K562 (cell line): ENCODE measurements at regions not wholly inside any gene's neighbourhood (a gene's known extent, or its start where the extent isn't known, plus 50 kb on each side); places are given as distances from the start of the nearest gene placed in this dataset.
"Not testable (repeated sequence)": the region's sequence is repeated elsewhere in the genome, so short reads cannot be mapped to it uniquely, and the experiment has no call there.

Experiments used
- ATAC-seq: fragments of 200-7000 bp; cut with Tn5 transposase; 3 replicates; pipeline ENCODE4 v1.9.1; 2020; ENCODE audit warnings: moderate library complexity
- BruUV-seq: library from RNA; stranded (reverse); fragments of 400-500 nt; replicated peaks from 2 replicates; lab custom pipeline; 2021; lab: Mats Ljungman, UMichigan
- CTCF ChIA-PET: fragments of 300-600 bp; formaldehyde crosslinking; extraction: SDS; loops from one replicate; lab custom pipeline; 2021; ENCODE audit warnings: low intra/inter-chr PET ratio; lab: Yijun Ruan, JAX
- POLR2A ChIA-PET: fragments of 300-600, 350-650 bp; sonication (Branson Sonifier 250); formaldehyde crosslinking; extraction: SDS; loops from one replicate; lab custom pipeline; 2021; ENCODE audit warnings: antibody characterized with exemption, inconsistent platforms; lab: Yijun Ruan, JAX
- DNase-seq, 4 experiments: peaks; one replicate each; pipeline versions ENCODE4 v3.0.0 to v3.0.0-alpha.2; 2011 to 2018; ENCODE audit warnings: low spot score in 3 of 4, mixed read lengths in 3 of 4; ENCODE audit errors: extremely low read depth in 1 of 4
- FAIRE-seq: peaks from 2 replicates; lab custom pipeline; 2011; peaks lifted over from hg19 to GRCh38; lab: Jason Lieb, UNC
- H2AFZ ChIP-seq: 2 replicates; pipeline ENCODE4 v1.6.0; 2011; ENCODE audit warnings: low read depth, low read length, control low read depth, inconsistent platforms
- H3K27ac ChIP-seq: fragments of 200-600 bp; 3 replicates; pipeline ENCODE4 v1.8.0; 2011; ENCODE audit warnings: low read depth, mild to moderate bottlenecking, control low read depth, inconsistent platforms, low read length, moderate library complexity, mixed read lengths; ENCODE audit errors: extremely low read depth
- H3K27me3 ChIP-seq, 2 experiments: fragments of 300-600 bp in 1 of 2; 2 replicates in 1 of 2; 3 replicates in 1 of 2; pipeline versions ENCODE4 v1.6.0 to v1.8.0; 2011; ENCODE audit warnings: inconsistent platforms in 2 of 2, low read length in 2 of 2, mild to moderate bottlenecking in 1 of 2, mixed read lengths in 1 of 2, moderate library complexity in 1 of 2; ENCODE audit not compliant: control insufficient read depth in 2 of 2, insufficient read depth in 2 of 2
- H3K36me3 ChIP-seq: fragments of 300-600 bp; 3 replicates; pipeline ENCODE4 v1.8.0; 2011; ENCODE audit warnings: mild to moderate bottlenecking, low read length, inconsistent platforms; ENCODE audit not compliant: control insufficient read depth, insufficient read depth
- H3K4me1 ChIP-seq, 2 experiments: fragments of 200-600 bp in 1 of 2; replicated peaks in 1 of 2; 2 replicates in 1 of 2; 3 replicates in 1 of 2; pipeline versions ENCODE4 v1.5.1 to v1.8.0; 2011; ENCODE audit warnings: inconsistent platforms in 2 of 2, low read length in 2 of 2, mild to moderate bottlenecking in 1 of 2, mixed read lengths in 1 of 2, moderate library complexity in 1 of 2; ENCODE audit not compliant: control insufficient read depth in 2 of 2, insufficient read depth in 2 of 2
- H3K4me2 ChIP-seq: 2 replicates; pipeline ENCODE4 v1.6.1; 2011; ENCODE audit warnings: low read length, control low read depth, inconsistent platforms, mixed read lengths; ENCODE audit not compliant: insufficient read depth
- H3K4me3 ChIP-seq: fragments of 200-600 bp; sonication (generic), shearing (Covaris generic); 2 replicates; pipeline ENCODE4 v1.5.1; 2016; ENCODE audit warnings: control low read depth, inconsistent platforms
- H3K79me2 ChIP-seq: fragments of 200-600 bp; 3 replicates; pipeline ENCODE4 v1.8.0; 2011; ENCODE audit warnings: low read length, inconsistent platforms; ENCODE audit not compliant: control insufficient read depth, insufficient read depth
- H3K9ac ChIP-seq, 2 experiments: 2 replicates each; pipeline versions ENCODE4 v1.6.0 to v1.6.1; 2011; ENCODE audit warnings: low read depth in 2 of 2, low read length in 2 of 2, control low read depth in 1 of 2, inconsistent platforms in 1 of 2, mild to moderate bottlenecking in 1 of 2, mixed read lengths in 1 of 2; ENCODE audit not compliant: insufficient read depth in 1 of 2
- H3K9me1 ChIP-seq: one replicate; pipeline ENCODE4 v1.6.0; 2011; ENCODE audit warnings: inconsistent platforms, mild to moderate bottlenecking, low read length, moderate library complexity; ENCODE audit not compliant: control insufficient read depth, insufficient read depth
- H3K9me3 ChIP-seq: replicated peaks from 2 replicates; pipeline ENCODE4 v1.5.1; 2011; ENCODE audit warnings: low read depth, low read length, inconsistent platforms; ENCODE audit not compliant: control insufficient read depth, insufficient read depth
- H4K20me1 ChIP-seq: replicated peaks from 2 replicates; pipeline ENCODE4 v1.6.1; 2011; ENCODE audit warnings: low read length, inconsistent platforms, mixed read lengths; ENCODE audit not compliant: control insufficient read depth, insufficient read depth
- ATF7 ChIP-seq: fragments of 450-650 bp; IDR thresholded peaks from 2 replicates; pipeline ENCODE4 v1.7.1; 2014; ENCODE audit warnings: mild to moderate bottlenecking, moderate library complexity
- CBFA2T3 ChIP-seq: fragments of 450-650 bp; IDR thresholded peaks from 2 replicates; pipeline ENCODE4 v1.6.1; 2017
- CTBP1 ChIP-seq: fragments of 450-650 bp; IDR thresholded peaks from 2 replicates; pipeline ENCODE4 v1.6.1; 2016; ENCODE audit warnings: borderline replicate concordance
- DMBX1 ChIP-seq: fragments of 250-450 bp; sonication (Bioruptor Pico); IDR thresholded peaks from 2 replicates; pipeline ENCODE4 v1.8.0; 2022; ENCODE audit warnings: inconsistent platforms, mild to moderate bottlenecking, moderate library complexity, borderline replicate concordance
- DPF2 ChIP-seq: fragments of 450-650 bp; IDR thresholded peaks from 2 replicates; pipeline ENCODE4 v1.6.1; 2016
- HDAC1 ChIP-seq, 2 experiments: fragments of 450-650 bp; IDR thresholded peaks; 2 replicates each; pipeline ENCODE4 v1.6.1; 2016 to 2017; ENCODE audit warnings: inconsistent platforms in 1 of 2, mild to moderate bottlenecking in 1 of 2, moderate library complexity in 1 of 2
- HDAC2 ChIP-seq: fragments of 450-650 bp; IDR thresholded peaks from 2 replicates; pipeline ENCODE4 v1.6.1; 2016; ENCODE audit warnings: mild to moderate bottlenecking
- KLF16 ChIP-seq: IDR thresholded peaks from 2 replicates; pipeline ENCODE4 v1.6.1; 2016; ENCODE audit warnings: antibody characterized with exemption
- MYNN ChIP-seq, 2 experiments: sonication (generic); formaldehyde crosslinking in 1 of 2; IDR thresholded peaks; 2 replicates each; pipeline versions ENCODE4 v1.5.0 to v1.6.1; 2016 to 2020; ENCODE audit warnings: antibody characterized with exemption in 1 of 2, missing genetic modification reagents in 1 of 2
- NFIC ChIP-seq: fragments of 450-650 bp; IDR thresholded peaks from 2 replicates; pipeline ENCODE4 v1.6.1; 2017; ENCODE audit warnings: mild to moderate bottlenecking, inconsistent platforms
- NRF1 ChIP-seq, 2 experiments: fragments of 450-650 bp; IDR thresholded peaks in 1 of 2; conservative IDR thresholded peaks in 1 of 2; 2 replicates each; pipeline ENCODE4 v1.6.1; 2014; ENCODE audit warnings: mild to moderate bottlenecking in 2 of 2
- PBX2 ChIP-seq, 2 experiments: IDR thresholded peaks in 1 of 2; conservative IDR thresholded peaks in 1 of 2; 2 replicates each; pipeline ENCODE4 v1.6.1; 2016; ENCODE audit warnings: low read depth in 2 of 2, mild to moderate bottlenecking in 1 of 2, missing compliant biosample characterization in 1 of 2, missing genetic modification characterization in 1 of 2, moderate library complexity in 1 of 2
- SMAD4 ChIP-seq: fragments of 250-450 bp; sonication (Bioruptor Pico); conservative IDR thresholded peaks from 2 replicates; pipeline ENCODE4 v1.8.0; 2021; ENCODE audit warnings: inconsistent platforms, mild to moderate bottlenecking, moderate library complexity
- SMARCE1 ChIP-seq: fragments of 450-650 bp; IDR thresholded peaks from 2 replicates; pipeline ENCODE4 v1.7.1; 2016; ENCODE audit warnings: mild to moderate bottlenecking
- SOX6 ChIP-seq: fragments of 450-650 bp; IDR thresholded peaks from 2 replicates; pipeline ENCODE4 v1.6.1; 2014; ENCODE audit warnings: mild to moderate bottlenecking
- SPI1 ChIP-seq: IDR thresholded peaks from 2 replicates; pipeline ENCODE4 v1.6.1; 2011; ENCODE audit warnings: low read depth, low read length, control low read depth, borderline replicate concordance
- TAL1 ChIP-seq: fragments of 450-650 bp; IDR thresholded peaks from 2 replicates; pipeline ENCODE4 v1.6.1; 2016; ENCODE audit warnings: mild to moderate bottlenecking
- TEAD4 ChIP-seq, 2 experiments: sonication (generic) in 1 of 2; formaldehyde crosslinking in 1 of 2; IDR thresholded peaks; 2 replicates each; pipeline versions ENCODE4 v1.6.1 to v1.8.0; 2012 to 2022; ENCODE audit warnings: borderline replicate concordance in 1 of 2, inconsistent platforms in 1 of 2, low read length in 1 of 2, mild to moderate bottlenecking in 1 of 2, missing genetic modification reagents in 1 of 2
- TFAP4 ChIP-seq: sonication (generic); formaldehyde crosslinking; IDR thresholded peaks from 2 replicates; pipeline ENCODE4 v1.8.0; 2022; ENCODE audit warnings: missing genetic modification reagents, mild to moderate bottlenecking, moderate library complexity, borderline replicate concordance
- TRIM24 ChIP-seq, 2 experiments: fragments of 450-650 bp; IDR thresholded peaks; 2 replicates each; pipeline ENCODE4 v1.6.1; 2016
- WGBS: fragments of 100-300 bp; shearing (Covaris generic); methylation state at CpG from one replicate; pipeline ENCODE4 v1.1.6; 2016; ENCODE audit warnings: low coverage, mixed read lengths; ENCODE audit not compliant: insufficient coverage; ENCODE audit errors: missing lambda C conversion rate; 5-methylcytosine and 5-hydroxymethylcytosine counted together
- in situ Hi-C: fragments of 300-500 bp; cut with MboI; formaldehyde crosslinking; loops from 4 replicates; pipeline ENCODE4 v1.15.0; 2018; ENCODE audit warnings: inconsistent platforms, mixed read lengths
- intact Hi-C: fragments of 100-400 bp; cut with micrococcal nuclease; formaldehyde crosslinking; loops from 2 replicates; pipeline ENCODE4 v1.14.2; 2022

- H4K20me1 ChIP-seq; BruUV-seq; H3K27me3 ChIP-seq; H3K4me3 ChIP-seq; CTCF ChIA-PET; H3K9ac ChIP-seq; H3K4me2 ChIP-seq; H2AFZ ChIP-seq; H3K9me1 ChIP-seq; H3K36me3 ChIP-seq; H3K27ac ChIP-seq; FAIRE-seq; H3K79me2 ChIP-seq; in situ Hi-C loops; H3K4me1 ChIP-seq; POLR2A ChIA-PET; intact Hi-C loops; H3K9me3 ChIP-seq; ATAC-seq; TF ChIP-seq MYNN (CRISPR knock-in tag; IDR thresholded peaks at IDR 0.05); TEAD4 (CRISPR knock-in tag; IDR thresholded peaks at IDR 0.05; ENCODE audit: borderline replicate concordance); PBX2 (CRISPR knock-in tag; IDR thresholded peaks at IDR 0.05; ENCODE audit: low read depth): not testable (repeated sequence)
- peak in 1 of 4 experiments; percentile 72 for DNase-seq
- WGBS, result 0% methylated on average over 1 of the region's 3 CpGs
- peak; percentile 21; the same call in 1 of the 2 replicates for TF ChIP-seq ATF7
- TF ChIP-seq DMBX1 (CRISPR knock-in tag), result 0 out of 2 replicates have a peak, but pooled peaks have one; percentile 18
- peak; percentile 72 to 74; a peak in 3 of 4 replicates for TF ChIP-seq TRIM24 (IDR thresholded peaks at IDR 0.05)
- TF ChIP-seq NFIC, result peak; percentile 75
- TF ChIP-seq CBFA2T3, result peak; percentile 93
- peak; percentile 61; the same call in 1 of the 2 replicates for TF ChIP-seq SPI1
- TF ChIP-seq TFAP4, result peak; percentile 34; the same call in 1 of the 2 replicates
- TF ChIP-seq SMAD4 (CRISPR knock-in tag), result peak; percentile 65
- TF ChIP-seq MYNN (IDR thresholded peaks at IDR 0.05), result peak; percentile 26; the same call in 1 of the 2 replicates
- peak; percentile 44; the same call in 1 of the 2 replicates for TF ChIP-seq DPF2
- TF ChIP-seq NRF1 (conservative IDR thresholded peaks at IDR 0.05 in 1 of 2, IDR thresholded peaks at IDR 0.05 in 1 of 2), result 0 out of 4 replicates have a peak, but pooled peaks of 1 of the 2 experiments have one; percentile 19
- peak; percentile 69; the same call in 1 of the 2 replicates for TF ChIP-seq CTBP1
- TF ChIP-seq KLF16, result peak; percentile 67; the same call in 1 of the 2 replicates
- peak in 1 of 2 experiments; percentile 55; a peak in 1 of 4 replicates for TF ChIP-seq HDAC1 (IDR thresholded peaks at IDR 0.05)
- TF ChIP-seq TAL1, result peak; percentile 86
- TF ChIP-seq HDAC2, result 0 out of 2 replicates have a peak, but pooled peaks have one; percentile 25
- TF ChIP-seq SMARCE1, result 0 out of 2 replicates have a peak, but pooled peaks have one; percentile 25
- peak; percentile 71 for TF ChIP-seq TEAD4 (IDR thresholded peaks at IDR 0.05; ENCODE audit: low read length)
- 0 out of 2 replicates have a peak, but pooled peaks have one; percentile 20 for TF ChIP-seq PBX2 (tag; conservative IDR thresholded peaks at IDR 0.05; ENCODE audit: low read depth)
- TF ChIP-seq SOX6, result peak; percentile 88
These were observed 270.8 kb upstream of the FRG2C start for GRCh38 chr3:75393288-75393694.
